Stimulated activated CD4-positive, alpha-beta T cell treated with anti-CD3 and anti-CD28 coated beads, Interleukin-1b, Interleukin-23, amount 100 ng/mL, for 48 hours (primary cell): ENCODE measurements at regions not wholly inside any gene's neighbourhood (a gene's known extent, or its start where the extent isn't known, plus 50 kb on each side); places are given as distances from the start of the nearest gene placed in this dataset.
"Not testable (repeated sequence)": the region's sequence is repeated elsewhere in the genome, so short reads cannot be mapped to it uniquely, and the experiment has no call there.

Source experiments
- DNase-seq: peaks from one replicate; pipeline ENCODE4 v3.0.0-alpha.2; 2020

DNA sequence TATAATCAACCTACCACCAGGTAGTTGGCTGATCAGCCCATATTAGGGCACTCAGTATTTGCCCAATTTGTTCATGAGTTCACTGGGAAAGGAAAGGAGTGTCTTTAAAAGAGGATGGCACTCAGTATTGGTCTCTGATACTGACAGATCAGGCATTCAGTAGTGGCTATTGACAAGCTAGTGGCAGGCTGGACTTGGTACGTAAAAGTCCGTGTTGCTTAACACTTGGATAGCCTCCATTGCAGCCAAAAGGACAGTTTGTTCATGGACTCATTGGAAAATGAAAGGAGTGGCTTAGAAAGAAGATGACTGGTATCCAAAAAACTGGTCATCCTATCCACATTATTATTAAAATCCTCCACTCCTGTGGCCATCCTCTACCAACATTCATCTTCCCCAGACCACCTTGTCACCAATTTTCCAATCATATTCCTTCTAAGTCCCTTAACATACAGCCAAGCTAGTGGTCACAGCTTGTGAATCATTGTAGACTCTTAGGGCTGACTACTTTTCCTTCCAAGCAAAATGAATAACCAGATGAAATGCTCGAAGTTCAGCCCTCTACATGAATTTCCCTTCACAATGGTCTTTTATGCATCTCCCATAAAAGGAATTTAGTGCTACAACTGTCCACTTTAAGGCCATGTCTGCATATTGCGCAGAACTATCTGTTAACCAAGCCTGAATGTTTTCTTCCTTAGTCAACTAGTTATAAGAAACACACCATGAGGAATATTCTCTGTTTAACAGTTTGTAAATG, 78.6 kb upstream of the MAGI2 start:
- DNase-seq: no peak

DNA sequence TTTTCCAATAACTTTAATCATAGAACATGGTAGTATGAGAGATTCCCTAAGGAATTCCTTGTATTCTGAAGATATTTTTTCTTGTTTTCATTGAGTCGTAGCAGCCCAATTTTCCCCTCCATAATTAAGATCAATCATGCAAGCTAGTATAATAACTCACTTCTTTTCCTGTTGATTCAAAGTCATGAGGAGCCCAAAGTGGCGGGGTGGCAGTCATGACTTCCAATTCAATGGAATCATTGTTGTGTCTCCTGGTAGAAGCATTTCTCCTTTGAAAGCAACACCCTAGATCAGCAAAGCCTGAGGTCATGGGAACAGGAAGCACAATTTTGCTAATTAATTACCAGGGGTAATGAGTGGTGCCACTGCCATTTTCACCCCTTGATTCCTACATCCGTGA, 77.6 kb upstream of the MAGI2 start:
- no peak for DNase-seq

GRCh38 chr7:79529881-79530235, 76.4 kb upstream of the MAGI2 start:
- no peak for DNase-seq

DNA sequence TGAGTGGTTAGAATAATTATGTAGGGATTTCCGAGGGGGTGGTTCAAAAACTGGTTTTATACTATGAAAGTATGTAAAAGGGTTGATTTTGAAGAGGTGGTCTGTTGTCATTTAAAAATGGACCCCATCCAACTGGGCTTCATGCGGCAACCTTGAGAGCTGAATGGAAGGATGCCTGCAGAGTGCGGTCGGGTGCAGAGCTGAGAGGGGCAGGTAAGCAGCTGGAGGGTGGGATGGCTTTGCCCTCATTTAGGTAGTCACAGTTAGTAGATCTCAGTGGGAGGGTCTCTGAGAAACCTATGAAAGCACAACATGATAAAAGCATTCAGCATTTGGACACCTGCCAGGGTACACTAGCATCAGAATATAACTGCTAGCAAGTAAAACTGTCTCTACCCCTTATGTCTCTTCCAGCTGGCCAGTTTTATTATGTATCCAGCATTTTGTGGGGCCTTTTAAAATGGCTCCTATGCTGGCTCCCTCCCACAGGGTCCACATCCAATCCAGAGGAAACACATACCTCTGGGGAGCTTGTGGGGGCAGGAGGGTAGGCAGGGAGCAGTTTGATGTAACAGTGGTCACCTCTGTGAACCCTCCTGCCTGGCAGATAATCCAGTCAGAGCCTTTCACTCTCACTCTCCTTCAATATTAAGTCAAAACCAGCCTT, 75.9 kb upstream of the MAGI2 start:
- DNase-seq: no peak

DNA sequence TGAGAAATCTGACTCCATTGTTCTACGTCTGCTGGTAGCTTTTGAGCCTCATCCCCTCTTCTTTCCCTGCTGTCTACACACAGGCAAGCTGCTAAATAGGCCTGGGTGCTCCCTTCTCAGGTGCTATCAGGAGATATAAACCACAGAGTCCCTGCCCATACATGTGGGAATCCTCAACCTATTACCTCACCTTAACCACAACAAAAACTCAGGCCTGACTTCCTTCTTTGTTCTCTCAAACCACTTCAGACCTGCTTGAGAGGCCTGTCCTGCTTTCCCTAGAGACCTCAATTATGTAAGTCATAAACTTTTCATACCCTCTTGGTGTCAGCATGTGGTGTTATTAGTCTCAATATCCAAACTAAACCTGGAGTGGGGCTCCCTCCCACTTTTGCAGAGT, 75.0 kb upstream of the MAGI2 start:
- no peak for DNase-seq

GRCh38 chr7:79524048-79524447, 70.6 kb upstream of the MAGI2 start:
- no peak for DNase-seq

DNA sequence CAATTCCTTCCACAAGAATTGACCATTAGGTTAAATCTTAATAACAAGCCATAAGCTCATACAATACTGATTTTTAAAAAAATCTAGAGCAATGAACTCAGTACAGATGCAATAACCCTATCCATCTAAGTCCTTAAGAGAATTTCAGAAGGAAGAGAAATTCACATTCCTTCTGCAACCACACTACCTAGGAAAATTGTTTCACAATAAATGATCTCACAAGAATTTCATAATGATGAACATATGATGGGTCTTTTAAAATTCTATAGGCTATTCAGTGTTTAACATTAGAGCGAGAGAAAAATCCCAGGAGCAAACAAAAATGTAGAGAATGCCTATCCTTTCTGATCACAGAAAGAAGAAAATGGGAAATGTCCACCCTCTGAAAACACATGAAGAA, 70.0 kb upstream of the MAGI2 start:
- no peak for DNase-seq

GRCh38 chr7:79520543-79520942, 67.1 kb upstream of the MAGI2 start:
- DNase-seq: no peak

GRCh38 chr7:79515358-79515757, 61.9 kb upstream of the MAGI2 start:
- no peak for DNase-seq

DNA sequence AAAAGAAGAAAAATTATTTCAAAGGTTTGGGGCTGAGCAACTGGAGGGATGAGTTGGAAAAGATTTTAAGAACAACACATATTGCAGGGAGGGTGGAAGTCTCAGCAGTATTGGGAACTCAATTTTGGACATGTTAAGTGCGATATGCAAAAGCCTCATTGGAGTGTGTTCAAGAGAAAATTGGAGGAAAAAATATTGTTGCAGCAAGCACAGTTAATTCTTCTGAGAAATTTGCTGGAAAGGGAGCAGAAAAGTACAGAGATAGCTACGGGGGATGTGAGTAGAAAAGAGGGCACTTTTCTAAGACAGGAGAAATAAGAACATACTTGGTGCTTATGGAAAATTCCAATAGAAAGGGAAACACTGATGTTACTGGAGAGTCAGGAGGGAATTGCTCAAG, 59.8 kb upstream of the MAGI2 start:
- no peak for DNase-seq

DNA sequence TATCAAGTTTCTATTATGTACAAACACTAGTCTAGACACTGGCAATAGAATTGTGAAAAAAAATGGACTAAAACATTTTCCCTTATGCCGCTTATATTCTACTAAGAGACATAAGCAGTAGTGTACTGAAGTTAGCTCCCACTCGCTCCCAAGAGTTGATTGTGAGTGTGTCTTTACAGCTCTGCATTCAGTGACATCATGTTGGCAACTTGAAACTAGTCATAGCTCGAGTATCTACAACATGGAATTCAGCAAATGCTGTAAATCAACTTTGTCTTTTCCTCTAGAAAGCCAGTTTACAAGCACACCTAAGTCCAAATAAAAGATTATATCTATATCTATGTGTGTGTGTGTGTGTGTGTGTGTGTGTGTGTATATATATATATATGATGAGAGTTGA, 58.8 kb upstream of the MAGI2 start:
- no peak for DNase-seq

- not testable (repeated sequence) for DNase-seq
Measured at GRCh38 chr7:79511056-79511455, 57.6 kb upstream of the MAGI2 start.

DNA sequence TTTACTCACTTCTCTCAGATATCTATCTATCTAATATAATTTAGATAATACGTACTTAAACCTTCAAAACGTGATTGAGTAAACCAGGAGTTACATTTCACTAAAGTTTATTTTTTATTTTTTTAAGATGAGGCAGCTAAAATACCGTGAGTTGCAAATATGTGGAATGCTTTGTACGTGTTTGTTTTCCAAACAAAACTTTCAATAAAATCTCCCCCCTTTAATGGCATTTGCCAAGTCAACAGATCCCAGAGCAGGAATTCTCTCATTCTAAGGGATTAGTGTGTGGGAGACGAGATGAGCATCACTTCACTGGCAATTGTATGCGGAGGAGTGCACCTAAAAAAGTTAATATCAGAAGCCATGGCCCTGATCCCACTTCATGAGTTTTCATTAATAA, 53.7 kb upstream of the MAGI2 start:
- DNase-seq: no peak

DNA sequence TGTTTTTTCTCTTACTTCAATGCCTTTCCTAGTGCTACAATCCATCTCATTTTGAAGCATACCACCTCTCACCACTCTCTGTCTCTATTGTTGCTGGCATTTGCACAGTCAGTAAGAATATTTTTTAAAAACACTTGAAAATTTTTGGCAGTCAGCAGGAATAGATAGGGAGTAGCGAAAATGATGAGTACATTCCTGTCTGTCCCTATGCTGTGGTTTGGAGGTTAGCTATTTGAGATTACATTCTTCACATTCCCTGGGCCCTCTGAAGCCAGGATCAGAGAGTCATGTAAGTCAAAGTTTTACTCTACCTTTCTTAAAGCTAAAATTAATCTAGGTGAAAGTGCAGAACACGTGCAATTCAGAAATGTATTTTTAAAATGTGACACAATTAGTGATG, 53.0 kb upstream of the MAGI2 start:
- no peak for DNase-seq

- no peak for DNase-seq
Measured at GRCh38 chr7:79504607-79505389, 51.3 kb upstream of the MAGI2 start.
